ENCODE measurements at regions not wholly inside any gene's neighbourhood (a gene's known extent, or its start where the extent isn't known, plus 50 kb on each side); places are given as distances from the start of the nearest gene placed in this dataset.
"Not testable (repeated sequence)": the region's sequence is repeated elsewhere in the genome, so short reads cannot be mapped to it uniquely, and the experiment has no call there.

DNA sequence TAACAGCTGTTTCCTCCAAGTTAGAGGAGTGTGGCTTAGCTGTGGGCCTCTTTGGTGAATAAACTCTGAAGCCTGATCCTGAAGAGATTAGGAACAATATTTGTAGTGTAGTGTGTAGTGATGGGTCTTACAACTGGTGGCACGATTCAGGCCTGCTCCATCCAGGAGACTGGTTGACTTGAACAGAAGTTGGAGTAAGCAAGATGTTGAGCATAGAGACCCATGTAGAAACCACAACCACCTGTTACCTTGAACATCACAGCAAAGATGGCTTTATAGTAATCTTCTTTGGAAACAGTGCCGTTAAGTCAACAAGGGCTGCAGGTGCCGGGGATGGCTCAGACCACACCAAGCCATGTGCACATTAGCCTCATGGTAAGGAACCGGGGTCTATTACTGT lies 74.2 kb upstream of the RASGRP1 start:
- in situ Hi-C loops (cut with HindIII; ENCODE audit: low pct_unique_long_range_greater_than_20kb, low sequenced_read_pairs) = no loop called here

DNA sequence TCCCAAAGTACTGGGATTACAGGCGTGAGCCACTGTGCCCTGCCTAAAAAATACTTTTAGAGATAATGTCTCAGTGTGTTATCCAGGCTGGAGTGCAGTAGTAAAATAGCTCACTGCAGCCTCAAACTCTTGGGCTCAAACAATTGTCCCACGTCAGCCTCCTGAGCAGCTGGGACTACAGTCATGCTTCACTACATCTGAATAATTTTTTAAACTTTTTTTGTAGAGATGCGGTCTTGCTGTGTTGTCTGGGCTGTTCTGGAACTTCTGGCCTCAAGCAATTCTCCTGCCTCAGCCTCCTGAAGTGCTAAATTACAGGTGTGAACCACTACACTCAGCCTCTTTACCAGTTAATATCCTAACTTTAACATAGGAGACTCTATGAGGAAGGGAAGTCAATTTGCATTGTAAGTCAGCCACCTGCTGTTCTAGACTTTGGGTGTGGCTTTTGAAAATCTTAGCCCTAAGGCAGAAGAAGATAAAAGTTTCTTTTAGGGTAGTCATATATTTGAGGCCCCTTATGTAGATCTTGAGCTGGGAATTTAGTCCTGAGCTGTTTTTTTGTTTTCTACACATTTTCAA lies 78.2 kb upstream of the RASGRP1 start:
- Histone ChIP-seq H3K4me3 (ENCODE audit: low read depth in 2 of 2, low read length in 2 of 2) (no peak overlapping the region), H3K27me3 (ENCODE audit: control insufficient read depth, insufficient read depth, low read length) (no peaks in the 10 kb centered on the region), H3K27ac (ENCODE audit: low read length) (no peak overlapping the region), H3K36me3 (ENCODE audit: control insufficient read depth, insufficient read depth, low read length) (no peaks in the 10 kb centered on the region), H3K9me3 (ENCODE audit: control insufficient read depth, insufficient read depth, low read depth, low read length) (0 out of 2 replicates have a peak, but pooled peaks cover 5% of the 10 kb centered on the region), H3K4me1 (ENCODE audit: control insufficient read depth, insufficient read depth, low read length) (no peaks in the 10 kb centered on the region)
- ATAC-seq = no peak
- POLR2A ChIA-PET = no interaction called here
- no peak for DNase-seq (ENCODE audit: low read depth, low spot score)
- in situ Hi-C loops (cut with HindIII; ENCODE audit: low pct_unique_long_range_greater_than_20kb, low sequenced_read_pairs) = no loop called here
- CTCF ChIA-PET = no interaction called here
- BruUV-seq (replicated peaks) = no TSS peak
- TF ChIP-seq POLR2AphosphoS5 (IDR thresholded peaks at IDR 0.05; ENCODE audit: low read depth, low read length) = no peak
- intact Hi-C loops (cut with micrococcal nuclease; ENCODE audit: unreplicated experiment) = no loop called here

More for the DNA sequence above, 74.2 kb upstream of the RASGRP1 start:
- no peaks in the 10 kb centered on the region for H3K9me3 ChIP-seq (ENCODE audit: control insufficient read depth, insufficient read depth, low read depth, low read length)
- DNase-seq (ENCODE audit: low read depth, low spot score) (no peak), ATAC-seq (no peak)
- no peak for TF ChIP-seq SIN3A (IDR thresholded peaks at IDR 0.05; ENCODE audit: borderline replicate concordance, insufficient read depth, low read depth, low read length)
- TF ChIP-seq, protein P1, sequence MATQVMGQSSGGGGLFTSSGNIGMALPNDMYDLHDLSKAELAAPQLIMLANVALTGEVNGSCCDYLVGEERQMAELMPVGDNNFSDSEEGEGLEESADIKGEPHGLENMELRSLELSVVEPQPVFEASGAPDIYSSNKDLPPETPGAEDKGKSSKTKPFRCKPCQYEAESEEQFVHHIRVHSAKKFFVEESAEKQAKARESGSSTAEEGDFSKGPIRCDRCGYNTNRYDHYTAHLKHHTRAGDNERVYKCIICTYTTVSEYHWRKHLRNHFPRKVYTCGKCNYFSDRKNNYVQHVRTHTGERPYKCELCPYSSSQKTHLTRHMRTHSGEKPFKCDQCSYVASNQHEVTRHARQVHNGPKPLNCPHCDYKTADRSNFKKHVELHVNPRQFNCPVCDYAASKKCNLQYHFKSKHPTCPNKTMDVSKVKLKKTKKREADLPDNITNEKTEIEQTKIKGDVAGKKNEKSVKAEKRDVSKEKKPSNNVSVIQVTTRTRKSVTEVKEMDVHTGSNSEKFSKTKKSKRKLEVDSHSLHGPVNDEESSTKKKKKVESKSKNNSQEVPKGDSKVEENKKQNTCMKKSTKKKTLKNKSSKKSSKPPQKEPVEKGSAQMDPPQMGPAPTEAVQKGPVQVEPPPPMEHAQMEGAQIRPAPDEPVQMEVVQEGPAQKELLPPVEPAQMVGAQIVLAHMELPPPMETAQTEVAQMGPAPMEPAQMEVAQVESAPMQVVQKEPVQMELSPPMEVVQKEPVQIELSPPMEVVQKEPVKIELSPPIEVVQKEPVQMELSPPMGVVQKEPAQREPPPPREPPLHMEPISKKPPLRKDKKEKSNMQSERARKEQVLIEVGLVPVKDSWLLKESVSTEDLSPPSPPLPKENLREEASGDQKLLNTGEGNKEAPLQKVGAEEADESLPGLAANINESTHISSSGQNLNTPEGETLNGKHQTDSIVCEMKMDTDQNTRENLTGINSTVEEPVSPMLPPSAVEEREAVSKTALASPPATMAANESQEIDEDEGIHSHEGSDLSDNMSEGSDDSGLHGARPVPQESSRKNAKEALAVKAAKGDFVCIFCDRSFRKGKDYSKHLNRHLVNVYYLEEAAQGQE (IDR thresholded peaks at IDR 0.05; ENCODE audit: insufficient read depth in 1 of 2, low read depth in 2 of 2, low read length in 1 of 2) = no peak
- no peak for TF ChIP-seq TCF7L2 (IDR thresholded peaks at IDR 0.05; ENCODE audit: low read depth, low read length)
- TF ChIP-seq POLR2AphosphoS5 (IDR thresholded peaks at IDR 0.05; ENCODE audit: low read depth, low read length) = no peak
- TF ChIP-seq, protein P2, sequence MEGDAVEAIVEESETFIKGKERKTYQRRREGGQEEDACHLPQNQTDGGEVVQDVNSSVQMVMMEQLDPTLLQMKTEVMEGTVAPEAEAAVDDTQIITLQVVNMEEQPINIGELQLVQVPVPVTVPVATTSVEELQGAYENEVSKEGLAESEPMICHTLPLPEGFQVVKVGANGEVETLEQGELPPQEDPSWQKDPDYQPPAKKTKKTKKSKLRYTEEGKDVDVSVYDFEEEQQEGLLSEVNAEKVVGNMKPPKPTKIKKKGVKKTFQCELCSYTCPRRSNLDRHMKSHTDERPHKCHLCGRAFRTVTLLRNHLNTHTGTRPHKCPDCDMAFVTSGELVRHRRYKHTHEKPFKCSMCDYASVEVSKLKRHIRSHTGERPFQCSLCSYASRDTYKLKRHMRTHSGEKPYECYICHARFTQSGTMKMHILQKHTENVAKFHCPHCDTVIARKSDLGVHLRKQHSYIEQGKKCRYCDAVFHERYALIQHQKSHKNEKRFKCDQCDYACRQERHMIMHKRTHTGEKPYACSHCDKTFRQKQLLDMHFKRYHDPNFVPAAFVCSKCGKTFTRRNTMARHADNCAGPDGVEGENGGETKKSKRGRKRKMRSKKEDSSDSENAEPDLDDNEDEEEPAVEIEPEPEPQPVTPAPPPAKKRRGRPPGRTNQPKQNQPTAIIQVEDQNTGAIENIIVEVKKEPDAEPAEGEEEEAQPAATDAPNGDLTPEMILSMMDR (IDR thresholded peaks at IDR 0.05) = no peak
- no peak overlapping the region for H3K4me3 ChIP-seq (ENCODE audit: low read depth in 2 of 2, low read length in 2 of 2)
- BruUV-seq (replicated peaks) = no TSS peak
- no peaks in the 10 kb centered on the region for H3K36me3 ChIP-seq (ENCODE audit: control insufficient read depth, insufficient read depth, low read length)
- CTCF ChIA-PET = no interaction called here
- intact Hi-C loops (cut with micrococcal nuclease; ENCODE audit: unreplicated experiment) = no loop called here
- no peaks in the 10 kb centered on the region; the same call in 1 of the 2 replicates for H3K27me3 ChIP-seq (ENCODE audit: control insufficient read depth, insufficient read depth, low read length)
- no peak overlapping the region for H3K27ac ChIP-seq (ENCODE audit: low read length)
- no peaks in the 10 kb centered on the region for H3K4me1 ChIP-seq (ENCODE audit: control insufficient read depth, insufficient read depth, low read length)
- POLR2A ChIA-PET = no interaction called here

DNA sequence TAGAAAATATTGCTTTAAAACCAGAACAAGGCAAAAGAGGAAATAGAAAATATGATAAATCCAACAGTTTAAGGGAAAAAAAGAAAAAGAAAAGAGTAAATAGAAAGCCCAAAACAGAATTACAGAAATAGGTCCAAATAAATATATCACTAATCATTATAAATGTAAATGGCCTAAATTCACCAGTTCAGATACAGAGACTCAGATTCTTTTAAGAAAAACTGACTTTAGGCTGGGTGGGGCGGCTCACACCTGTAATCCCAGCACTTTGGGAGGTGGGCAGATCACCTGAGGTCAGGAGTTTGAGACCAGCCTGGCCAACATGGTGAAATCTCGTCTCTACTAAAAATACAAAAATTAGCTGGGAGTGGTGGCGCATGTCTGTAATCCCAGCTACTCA lies 79.7 kb upstream of the RASGRP1 start:
- H3K36me3 ChIP-seq (ENCODE audit: control insufficient read depth, insufficient read depth, low read length); POLR2A ChIA-PET; intact Hi-C loops (cut with micrococcal nuclease; ENCODE audit: unreplicated experiment); H3K27me3 ChIP-seq (ENCODE audit: control insufficient read depth, insufficient read depth, low read length); H3K9me3 ChIP-seq (ENCODE audit: control insufficient read depth, insufficient read depth, low read depth, low read length); H3K4me3 ChIP-seq (ENCODE audit: low read depth in 2 of 2, low read length in 2 of 2); H3K4me1 ChIP-seq (ENCODE audit: control insufficient read depth, insufficient read depth, low read length); in situ Hi-C loops (cut with HindIII; ENCODE audit: low pct_unique_long_range_greater_than_20kb, low sequenced_read_pairs); CTCF ChIA-PET; BruUV-seq (replicated peaks); H3K27ac ChIP-seq (ENCODE audit: low read length); ATAC-seq; DNase-seq (ENCODE audit: low read depth, low spot score): not testable (repeated sequence)

Measured in Panc1 (cell line).